ENCODE measurements at regions not wholly inside any gene's neighbourhood (a gene's known extent, or its start where the extent isn't known, plus 50 kb on each side); places are given as distances from the start of the nearest gene placed in this dataset.

- TF ChIP-seq CTCF (IDR thresholded peaks at IDR 0.05; ENCODE audit: insufficient read depth, low read depth, low read length) (no peak), EZH2 (IDR thresholded peaks at IDR 0.05; ENCODE audit: insufficient read depth, low read length) (no peak)
Observed at GRCh38 chr4:177632481-177632880, 190.2 kb upstream of the AGA start.
